Putamen (tissue), 1 donor: ENCODE measurements at regions not wholly inside any gene's neighbourhood (a gene's known extent, or its start where the extent isn't known, plus 50 kb on each side); places are given as distances from the start of the nearest gene placed in this dataset.
"Not testable (repeated sequence)": the region's sequence is repeated elsewhere in the genome, so short reads cannot be mapped to it uniquely, and the experiment has no call there.

ENCODE experiments used
- DNase-seq: peaks from one replicate; pipeline ENCODE4 v3.0.0-alpha.2; 2016; ENCODE audit warnings: low spot score

DNA sequence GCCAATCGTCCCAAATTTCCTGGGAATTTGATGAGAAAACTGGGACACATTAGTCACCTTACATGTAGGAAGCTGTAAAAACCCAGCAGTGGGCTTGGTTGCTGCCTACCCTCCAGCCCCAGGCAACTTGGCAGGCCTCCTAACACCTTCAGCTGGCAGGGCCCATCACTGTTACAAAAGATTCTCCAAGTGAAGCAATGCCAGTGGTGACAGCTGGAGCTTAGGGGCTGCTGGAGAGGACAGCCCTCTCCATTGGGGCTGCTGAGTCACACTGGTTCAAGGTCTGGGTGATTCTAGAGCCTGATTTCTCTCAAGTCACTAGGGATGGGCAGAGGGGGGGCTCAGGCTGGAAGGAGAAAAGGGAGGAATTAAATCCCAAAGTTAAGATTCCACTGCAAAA lies 180.6 kb downstream of the COPRS start:
- no peak for DNase-seq

DNA sequence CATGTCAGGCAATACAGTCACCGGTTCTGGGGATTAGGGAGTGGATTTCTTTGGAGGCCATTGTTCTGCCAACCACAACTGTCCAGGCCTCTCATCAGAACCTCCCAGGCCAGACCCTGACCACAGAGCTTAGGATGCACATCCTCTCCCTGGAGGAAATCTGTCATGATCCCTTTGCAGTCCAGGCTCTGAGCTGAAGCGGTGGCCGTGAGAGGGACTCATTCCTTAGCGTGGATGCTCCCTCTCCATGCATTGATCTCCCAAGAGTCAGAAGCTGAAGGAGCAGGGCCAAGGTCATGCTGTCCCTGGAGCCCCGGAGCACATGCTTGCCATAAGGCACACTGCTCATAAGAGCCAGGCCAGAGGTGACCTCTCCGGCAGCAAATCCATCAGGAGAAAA lies 181.4 kb downstream of the COPRS start:
- DNase-seq, result no peak

DNA sequence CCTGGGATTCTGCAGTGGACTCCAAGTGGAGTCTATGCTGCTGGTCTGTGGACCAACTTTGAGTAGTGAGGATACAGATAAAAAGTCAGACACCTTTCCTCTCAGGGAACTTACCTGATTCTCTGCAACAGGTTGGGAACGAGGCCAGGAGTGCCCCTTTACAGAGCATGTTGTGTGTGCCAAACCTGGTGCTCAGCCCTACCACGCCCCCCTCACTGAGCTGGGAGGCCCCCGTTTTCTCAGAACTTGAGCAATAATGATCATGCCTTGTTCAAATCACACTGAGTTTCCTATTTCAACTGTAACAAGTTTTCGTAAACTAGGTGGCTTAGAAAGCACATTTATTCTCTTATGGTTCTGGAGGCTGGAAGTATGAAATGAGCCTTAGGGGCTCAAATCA lies 182.0 kb downstream of the COPRS start:
- DNase-seq, result no peak

DNA sequence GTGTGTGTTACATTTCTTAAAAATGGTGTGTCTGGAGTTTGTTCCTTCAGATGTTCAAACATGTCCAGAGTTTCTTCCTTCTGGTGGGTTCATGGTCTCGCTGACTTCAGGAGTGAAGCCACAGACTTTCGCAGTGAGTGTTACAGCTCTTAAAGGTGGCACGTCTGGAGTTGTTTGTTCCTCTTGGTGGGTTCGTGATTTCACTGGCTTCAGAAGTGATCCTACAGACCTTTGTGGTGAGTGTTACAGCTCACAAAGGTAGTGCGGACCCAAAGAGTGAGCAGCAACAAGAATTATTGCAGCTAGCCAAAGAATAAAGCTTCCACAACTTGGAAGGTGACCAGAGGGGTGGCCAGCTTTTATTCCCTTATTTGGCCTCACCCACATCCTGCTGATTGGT lies 183.7 kb downstream of the COPRS start:
- not testable (repeated sequence) for DNase-seq

DNA sequence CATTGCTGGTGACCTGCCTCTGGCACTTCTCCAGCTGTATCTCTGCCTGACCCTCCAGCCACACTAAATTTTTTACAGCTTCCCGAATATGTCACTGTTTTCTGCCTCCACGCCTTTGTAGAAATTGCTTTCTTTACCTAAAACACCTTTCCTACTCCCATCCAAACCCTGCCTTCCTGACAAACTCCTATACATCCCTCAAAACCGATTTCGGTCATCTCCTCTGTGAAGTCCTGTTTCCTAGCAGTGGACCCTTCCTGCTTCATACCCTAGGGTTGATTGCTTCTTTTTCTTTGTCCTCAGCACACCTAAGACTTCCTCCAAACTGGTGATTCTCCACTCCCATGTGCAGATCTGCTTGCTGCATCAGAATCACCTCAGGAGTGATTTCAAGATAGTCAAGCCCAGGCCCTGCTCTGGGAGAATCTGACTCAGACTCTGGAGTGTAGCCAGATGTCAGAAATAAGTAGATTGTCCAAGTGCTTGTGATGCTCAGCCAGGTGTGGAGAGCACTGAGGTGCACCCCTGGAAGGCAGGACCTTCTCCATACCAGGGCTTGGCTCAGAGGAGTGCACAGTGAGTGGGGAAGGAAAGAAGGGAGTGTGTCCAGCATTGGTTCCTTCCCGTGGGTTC lies 184.2 kb downstream of the COPRS start:
- no peak for DNase-seq

DNA sequence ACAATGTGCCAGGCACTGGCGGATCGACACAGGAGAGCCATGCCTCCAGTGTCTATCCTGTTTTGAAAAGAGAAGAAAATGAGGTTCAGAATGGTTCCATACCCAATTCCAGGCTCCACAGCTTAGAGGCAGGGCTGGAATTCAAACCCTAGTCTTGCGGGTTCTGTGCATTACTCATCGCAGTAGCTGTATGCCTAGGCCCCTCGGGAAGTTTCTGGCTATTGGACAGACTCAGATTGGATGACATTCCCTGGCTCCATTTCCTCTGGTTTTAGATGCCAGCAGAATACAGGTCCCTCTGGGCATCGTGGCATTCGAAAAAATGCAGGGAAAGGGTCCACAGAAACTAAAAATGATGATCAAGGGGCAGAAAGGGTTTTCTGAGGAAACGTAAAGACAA lies 184.7 kb downstream of the COPRS start:
- DNase-seq, result no peak

DNA sequence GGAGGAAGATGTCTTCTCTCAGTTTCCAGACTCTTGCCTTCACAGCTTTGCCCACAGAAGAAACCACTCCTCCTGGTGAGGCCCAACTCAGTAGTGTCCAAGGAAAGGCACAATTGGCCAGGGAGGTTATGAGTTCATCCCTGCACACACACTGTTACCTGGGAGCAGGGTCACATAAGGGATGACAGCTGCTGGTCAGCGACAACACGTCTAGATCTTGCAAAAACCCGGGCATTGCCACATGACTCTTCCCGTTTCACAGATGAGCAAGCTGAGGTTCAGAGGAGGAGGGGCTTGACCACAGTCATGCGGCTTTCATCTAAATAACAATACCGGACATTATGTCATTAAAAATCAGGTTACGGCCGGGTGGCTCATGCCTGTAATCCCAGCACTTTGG lies 186.0 kb downstream of the COPRS start:
- no peak for DNase-seq

DNA sequence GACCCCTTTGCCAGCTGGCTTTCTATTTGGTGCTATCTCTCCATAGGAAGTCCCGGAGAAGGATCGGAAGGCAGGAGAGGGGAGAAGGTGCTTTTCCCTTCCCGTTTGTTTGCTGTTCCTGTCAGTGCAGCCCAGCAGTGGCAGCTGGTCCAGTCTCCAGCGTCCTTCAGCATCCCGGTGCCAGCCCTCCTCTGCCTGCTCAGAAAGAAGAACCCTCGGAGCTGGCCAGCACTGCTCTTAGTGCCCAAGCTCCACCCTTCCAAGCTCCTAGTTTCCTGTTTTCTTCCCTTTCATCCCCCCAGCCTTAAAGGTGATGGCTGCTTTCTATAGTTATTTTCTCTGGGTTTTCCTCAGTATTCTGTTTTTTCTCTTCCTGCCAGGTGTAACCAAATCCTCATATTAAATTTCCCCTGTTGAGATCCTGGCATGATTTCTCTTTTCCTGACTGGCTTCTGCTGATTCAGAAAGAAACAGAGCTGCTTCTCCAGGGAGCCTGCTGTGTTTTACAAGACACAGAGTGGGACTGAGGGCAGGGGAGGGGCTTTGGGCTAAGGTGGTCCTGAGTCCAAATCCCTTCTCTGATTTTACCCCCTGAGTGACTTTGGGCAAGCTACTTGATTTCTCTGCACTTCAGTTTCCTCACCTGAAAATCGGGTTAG lies 186.8 kb downstream of the COPRS start:
- no peak for DNase-seq

DNA sequence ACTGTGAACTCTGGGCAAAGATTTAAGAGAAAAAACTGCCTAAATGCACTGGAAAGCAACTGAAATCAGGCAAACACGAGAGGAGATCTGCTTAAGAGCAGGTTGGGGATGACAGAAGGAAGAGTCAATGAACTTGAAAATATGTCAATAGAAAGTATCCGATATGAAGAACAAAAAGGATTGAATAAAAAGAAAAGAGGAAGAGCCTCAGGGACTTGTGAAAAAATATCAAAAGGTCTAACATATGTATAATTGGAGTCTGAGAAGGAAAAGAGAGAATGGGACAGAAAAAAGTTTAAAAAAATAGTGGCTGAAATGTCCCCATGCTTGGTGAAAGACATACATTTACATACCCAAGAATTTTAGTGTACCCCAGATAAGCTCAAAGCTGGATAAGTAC lies 195.5 kb downstream of the COPRS start:
- DNase-seq, result no peak

DNA sequence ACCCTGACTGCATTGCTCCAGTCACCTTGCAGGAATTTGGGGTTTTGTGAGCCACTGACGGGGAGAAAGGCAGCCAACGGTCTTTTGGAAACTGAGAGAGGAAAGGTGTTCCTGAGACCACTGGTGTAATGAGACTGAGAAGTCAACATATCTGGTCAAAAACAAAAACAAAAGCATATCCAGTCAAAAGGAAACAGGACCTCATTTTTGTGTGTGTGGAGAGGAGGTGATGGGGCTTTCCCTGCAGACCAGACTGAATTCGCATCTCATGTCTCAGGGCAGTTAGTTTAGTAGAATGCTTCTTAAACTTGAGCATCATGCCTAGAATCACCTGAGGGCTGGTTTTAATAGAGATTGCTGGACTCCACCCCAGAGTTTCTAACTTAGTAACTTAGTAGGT lies 198.4 kb downstream of the COPRS start:
- no peak for DNase-seq

DNA sequence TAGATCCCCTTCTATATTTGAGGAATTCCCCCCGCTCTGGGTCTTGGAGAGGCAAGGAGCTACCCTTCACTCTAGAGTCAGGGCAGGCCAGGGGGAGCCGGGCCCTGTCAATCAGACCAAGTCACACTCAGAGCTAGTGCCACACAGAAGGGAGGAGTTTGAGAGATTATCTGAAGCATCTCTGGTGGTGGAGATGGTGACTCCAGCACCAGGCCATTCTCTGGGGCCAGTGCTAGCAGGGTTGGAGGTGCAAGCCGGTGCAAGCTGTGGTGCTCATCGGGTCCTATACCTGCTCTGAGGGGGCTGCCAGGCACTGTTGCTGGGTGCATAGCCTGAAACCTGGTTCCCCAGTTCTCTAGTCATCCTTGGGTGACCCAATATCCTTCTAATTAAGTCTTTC lies 201.2 kb downstream of the COPRS start:
- no peak for DNase-seq

DNA sequence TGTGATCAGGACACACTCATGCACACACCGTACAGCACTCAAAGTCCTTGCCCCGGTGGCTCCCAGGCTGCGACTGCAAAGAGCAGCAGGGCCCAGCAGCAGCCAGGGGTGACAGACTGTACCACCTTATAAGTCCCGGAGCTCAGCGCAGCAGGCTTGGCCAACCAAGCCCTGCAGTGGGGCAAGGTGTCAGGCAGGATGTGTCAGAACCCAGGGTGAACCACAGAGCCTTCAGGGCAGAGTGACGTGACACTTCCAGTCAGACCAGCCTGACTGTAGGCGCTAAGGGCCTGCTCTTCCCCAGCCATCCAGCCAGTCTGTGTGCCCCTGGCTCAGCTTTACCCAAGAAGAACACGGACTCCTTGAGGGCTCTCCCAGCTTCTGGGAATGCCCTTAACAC lies 204.1 kb downstream of the COPRS start:
- DNase-seq, result no peak

DNA sequence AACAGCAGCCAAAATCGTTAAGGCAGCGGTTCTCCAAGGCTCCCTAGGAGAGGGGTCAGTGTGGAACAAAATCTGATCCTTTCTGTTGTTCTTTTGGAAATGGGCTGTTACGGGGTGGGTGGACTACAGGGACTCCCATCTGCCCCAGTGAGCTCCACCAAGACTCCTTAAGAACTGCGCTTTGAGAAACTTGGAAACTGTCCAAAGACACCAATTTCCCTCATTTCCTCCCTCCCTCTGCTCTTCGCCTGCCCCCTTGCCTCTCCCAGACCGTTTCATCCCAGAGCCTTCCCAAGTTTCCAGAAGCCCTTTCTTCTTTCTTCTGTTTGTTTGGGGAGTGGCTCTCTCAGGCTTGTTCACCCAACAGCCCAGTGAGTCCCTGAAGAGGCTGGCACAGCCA lies 205.4 kb downstream of the COPRS start:
- DNase-seq, result no peak

DNA sequence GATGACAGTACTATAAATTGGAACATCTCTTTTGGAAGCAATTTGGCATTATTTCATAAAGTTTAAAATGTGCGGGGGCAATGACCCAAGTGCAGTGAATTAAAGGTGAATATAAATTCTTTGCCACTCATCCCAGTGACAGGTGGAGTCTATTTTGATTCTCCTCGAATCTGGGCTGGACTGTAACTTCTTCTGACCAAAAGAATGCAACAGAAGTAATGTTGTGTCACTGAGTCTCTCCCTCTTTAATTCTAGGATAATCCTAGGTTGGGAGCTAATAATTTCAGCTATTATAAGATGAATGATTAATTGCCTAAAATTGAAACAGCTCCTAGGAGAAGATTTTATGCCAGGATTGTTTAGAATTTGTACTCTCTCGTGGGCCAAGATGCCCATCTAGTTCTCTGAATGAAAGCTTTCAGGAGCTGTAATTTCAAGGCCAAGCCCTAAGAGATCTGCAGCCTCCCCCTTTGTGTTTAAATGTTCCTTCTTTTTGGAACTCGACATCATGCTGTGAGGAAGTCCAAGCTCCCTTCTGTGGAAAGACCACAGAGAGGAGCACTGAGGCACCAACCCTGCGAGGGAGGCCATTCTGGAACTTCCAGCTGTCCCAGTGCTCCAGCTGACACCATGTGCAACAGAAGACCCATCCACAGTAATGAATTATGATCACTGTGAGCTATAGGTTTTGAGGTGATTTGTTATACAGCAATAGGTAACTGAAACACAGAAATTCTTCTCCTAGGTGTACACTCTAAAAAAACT lies 208.1 kb downstream of the COPRS start:
- no peak for DNase-seq

DNA sequence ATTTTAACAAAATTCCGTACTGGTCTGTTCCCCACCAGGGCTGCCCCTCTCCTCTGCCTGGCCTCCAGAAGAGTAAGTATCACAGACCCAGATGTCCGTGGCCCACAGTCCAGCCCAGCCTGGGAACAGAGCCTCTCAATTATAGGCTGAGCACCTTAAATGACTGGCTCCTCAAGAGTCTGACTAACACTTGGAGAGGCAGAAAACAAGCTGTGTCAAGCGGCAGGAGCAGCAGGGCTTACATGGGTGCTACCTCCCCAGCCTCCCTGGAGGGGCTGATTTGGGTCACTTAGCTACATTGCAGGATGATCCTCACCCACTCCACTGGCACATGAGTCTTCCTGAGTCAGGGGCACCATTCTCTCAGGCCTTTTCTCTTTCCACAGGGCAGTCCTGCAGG lies 209.7 kb downstream of the COPRS start:
- no peak for DNase-seq

DNA sequence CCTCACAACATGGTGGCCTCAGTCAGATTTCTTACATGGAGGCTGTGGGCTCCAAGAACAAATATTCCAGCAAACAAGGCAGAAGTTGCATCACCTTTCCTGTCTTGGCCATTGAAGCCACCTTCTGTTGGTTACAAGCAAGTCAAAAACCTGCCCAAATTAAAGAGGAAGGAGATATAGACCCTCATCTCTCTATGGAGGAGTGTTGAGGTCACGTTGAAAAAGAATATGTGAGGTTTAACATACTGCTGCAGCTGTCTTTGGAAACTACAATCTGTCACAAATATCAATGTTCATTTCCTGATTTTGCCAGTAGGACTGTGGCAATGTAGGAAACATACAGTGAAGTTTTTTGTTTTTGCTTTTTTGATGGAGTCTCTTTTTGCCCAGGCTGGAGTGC lies 211.4 kb downstream of the COPRS start:
- DNase-seq, result no peak

DNA sequence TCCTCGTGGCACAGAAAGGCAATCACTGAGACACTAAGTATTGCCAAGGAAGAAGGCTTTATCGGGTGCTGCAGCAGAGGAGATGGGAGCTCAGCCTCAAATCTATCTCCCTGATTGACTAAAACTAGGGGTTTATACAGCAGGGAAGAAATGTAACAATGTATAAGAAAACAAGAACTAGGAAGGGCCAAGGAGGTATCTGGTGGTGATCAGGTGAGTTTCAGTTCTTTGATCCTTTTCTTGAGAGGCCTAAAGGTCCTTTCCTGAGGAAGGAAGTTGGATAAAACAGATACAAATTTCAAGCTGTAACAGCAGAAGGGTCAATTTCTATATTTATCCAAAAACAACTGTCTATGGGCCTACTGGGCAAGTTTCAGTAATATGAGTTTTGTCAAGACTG lies 212.4 kb downstream of the COPRS start:
- no peak for DNase-seq

DNA sequence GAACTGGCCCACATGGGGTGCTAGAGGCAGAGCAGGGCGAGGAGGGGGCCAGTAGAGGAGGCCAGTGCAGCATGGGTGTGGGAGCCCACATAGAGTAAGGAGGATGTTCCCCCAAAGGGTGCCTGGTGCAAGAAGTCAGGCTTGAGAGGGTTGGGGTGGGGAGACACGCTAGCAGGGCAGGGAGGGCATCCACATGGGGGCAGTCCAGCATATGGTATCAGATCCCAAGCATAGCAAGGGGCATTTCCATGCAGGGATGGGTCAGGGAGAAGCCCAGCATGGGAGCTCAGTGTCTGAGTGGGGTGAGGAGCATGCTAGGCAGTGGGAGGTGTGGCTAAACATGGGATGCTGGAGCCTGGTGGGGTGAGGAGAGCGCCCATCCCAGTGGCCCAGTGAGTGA lies 213.7 kb downstream of the COPRS start:
- no peak for DNase-seq

DNA sequence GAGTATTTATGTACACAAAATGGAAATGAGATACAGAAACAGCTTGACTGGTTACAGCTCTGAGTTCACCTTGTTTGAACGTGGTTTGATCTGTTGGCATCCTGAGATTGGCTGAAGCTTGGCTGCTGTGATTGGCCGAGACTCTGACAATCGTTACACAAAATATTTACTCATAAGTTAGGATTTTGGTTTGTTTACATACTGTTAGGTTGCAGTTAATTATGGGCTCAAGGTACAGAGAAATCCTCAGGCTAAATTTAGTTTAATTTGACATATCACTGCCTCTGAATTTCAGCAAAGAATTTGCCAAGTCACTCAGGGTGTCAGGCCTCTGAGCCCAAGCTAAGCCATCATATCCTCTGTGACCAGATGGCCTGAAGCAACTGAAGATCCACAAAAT lies 227.3 kb downstream of the COPRS start:
- DNase-seq, result no peak

DNA sequence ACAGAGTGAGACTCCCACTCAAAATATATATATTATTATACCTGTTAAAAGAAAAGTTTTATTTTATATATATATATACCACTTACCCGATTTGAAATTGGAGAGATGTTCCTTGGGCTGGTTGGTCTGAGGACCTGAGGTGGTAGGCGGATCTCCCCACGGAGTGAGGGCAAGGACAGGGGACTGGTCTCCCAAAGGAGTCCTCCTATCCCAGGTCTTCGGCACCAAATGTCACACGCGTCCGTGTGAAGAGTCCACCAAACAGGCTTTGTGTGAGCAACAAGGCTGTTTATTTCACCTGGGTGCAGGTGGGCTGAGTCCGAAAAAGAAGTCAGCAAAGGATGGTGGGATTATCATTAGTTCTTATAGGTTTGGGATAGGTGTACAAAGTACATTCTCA lies 228.2 kb downstream of the COPRS start:
- not testable (repeated sequence) for DNase-seq

DNA sequence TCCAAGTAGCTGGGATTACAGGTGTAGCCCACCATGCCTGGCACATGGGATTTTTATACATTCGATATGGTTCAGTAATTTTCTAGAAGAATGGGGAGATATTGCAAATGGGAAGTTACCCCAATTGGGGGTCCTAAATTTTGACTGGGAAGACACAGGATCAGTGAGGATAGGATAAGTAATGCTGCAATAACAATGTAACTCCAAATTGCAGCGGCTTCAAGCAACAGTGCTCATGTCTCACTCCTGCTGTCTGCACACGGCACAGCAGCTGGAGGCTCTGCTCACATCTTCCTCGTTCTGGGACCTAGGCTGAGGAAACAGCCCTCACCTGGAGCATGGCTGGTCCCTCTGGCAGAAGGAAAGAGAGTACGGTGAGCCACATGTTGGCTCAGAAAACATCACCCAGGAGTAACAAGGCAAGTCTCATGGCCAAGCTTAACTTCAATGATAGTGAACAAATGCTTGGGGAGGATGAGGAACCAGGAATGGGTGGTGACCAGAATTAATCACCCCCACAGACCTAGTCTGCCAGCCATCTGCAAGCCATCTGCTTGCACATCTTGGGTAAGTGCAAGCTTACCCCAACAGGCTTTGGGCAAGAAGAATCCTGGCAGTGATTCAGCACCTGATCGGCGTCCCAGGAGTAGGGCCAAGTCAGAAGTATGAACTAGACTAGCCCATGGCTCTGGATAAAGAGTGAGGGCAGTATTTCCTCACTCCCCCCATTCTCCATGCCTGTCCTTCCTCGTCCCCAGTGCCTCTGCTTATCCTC lies 229.2 kb downstream of the COPRS start:
- no peak for DNase-seq

DNA sequence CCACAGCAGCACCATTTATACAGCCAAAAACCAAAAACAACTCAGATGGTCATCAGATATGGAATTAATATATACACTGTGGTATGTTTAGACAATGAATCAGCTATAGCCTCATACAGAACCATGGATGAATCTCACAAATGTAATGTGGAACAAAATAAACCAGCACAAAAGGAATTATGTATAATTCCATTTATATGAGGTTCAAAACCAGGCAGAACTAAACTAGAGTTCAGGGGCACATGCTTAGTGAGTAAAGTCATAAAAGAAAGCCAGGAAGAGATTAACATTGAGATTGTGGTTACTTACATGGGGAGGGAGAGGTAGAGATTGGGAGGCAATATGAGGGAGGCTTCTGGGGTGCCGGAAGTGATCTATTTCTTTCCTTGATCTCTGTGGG lies 231.1 kb downstream of the COPRS start:
- DNase-seq, result no peak

DNA sequence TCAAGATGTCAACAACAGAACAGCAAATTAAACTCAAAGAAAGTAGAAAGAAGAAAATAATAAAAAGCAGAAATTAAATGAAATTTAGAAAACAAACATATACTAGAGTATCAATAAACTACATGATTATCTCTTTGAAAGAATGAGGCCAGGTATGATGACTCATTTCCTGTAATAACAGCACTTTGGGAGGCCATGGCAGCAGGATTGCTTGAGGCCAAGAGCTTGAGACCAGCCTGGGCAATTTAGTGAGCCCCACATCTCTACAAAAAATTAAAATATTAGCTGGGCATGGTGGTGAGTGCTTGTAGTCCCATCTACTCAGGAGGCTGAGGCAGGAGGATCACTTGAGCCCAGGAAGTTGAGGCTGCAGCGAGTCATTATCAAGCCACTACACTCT lies 232.5 kb downstream of the RAB11FIP4 start:
- DNase-seq, result no peak
